HG02938 (cell line): ENCODE measurements at regions not wholly inside any gene's neighbourhood (a gene's known extent, or its start where the extent isn't known, plus 50 kb on each side); places are given as distances from the start of the nearest gene placed in this dataset.

Experiments
- ATAC-seq: cut with Tn5 transposase; IDR thresholded peaks from one replicate; pipeline ENCODE4 v1.9.1; 2021; ENCODE audit warnings: mild to moderate bottlenecking, moderate library complexity; ENCODE audit not compliant: unreplicated experiment

DNA sequence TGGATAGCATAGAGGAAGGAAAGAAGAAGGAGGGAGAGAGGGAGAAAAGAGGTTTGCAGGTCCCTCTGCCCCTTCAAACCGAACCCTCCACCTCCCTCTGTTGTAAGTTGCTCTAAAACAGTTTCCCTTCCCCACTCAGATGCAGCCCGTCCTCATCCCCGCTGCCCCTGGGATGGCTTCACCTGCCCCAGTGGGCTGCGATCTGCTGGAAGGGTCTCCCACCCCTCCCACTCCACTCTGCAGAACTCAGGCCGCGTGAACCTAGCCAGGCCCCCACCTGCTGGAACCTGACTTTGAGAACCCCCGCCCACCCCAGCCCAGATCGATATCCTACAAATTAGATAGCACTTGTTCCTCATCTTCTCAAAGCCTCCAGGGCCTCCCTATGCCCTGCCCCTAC lies 190.8 kb downstream of the DLL1 start:
- no peak for ATAC-seq

DNA sequence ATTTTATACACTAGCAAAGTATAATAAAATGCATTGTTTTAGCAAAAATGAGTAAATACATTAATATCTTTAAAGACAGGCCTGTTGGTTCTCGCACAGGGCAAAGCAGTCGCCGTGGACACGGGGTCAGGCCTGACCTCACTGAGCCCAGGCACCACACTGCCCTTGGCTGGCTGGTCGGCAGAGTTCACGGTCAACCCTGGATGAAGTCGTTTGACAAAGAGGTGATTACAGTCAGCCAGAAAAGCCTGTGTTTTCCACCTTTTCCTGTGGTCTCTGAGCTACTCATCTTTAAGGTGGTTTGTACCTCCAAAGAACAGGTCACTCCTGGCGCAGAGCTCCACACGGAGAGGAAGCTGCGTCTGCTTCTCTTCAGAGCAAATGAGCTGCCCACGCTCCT lies 191.5 kb downstream of the DLL1 start:
- ATAC-seq, result no peak

DNA sequence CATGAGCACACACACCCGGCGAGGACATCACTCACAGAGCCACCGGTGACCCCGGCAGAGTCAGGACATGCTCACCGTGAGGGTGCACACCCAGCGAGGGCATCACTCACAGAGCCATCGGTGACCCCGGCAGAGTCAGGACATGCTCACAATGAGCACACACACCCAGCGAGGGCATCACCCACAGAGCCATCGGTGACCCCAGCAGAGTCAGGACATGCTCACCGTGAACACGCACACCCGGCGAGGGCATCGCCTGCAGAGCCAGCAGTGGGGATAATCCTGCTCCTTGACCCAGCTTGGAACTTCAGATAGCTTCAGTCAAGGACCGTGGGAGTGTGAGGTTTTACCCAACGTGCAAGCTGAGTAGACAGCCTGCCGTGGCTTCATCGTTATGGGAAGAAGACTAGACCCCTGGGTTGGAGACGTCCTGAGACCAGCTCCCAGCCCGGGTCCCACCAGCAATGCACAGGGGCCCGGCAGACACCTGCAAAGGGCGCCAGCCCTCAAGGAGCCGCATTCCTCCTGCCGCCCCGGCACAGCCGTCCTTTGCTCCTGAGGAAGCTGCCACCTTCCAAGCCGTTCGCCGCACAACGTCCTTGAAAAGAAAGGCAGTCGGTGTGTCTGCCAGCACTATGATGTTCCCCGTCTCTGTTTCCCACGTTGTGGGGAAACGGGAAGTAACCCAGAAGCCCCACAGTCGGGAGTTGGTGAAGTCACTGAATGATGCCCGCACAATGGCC lies 192.3 kb downstream of the DLL1 start:
- no peak for ATAC-seq

DNA sequence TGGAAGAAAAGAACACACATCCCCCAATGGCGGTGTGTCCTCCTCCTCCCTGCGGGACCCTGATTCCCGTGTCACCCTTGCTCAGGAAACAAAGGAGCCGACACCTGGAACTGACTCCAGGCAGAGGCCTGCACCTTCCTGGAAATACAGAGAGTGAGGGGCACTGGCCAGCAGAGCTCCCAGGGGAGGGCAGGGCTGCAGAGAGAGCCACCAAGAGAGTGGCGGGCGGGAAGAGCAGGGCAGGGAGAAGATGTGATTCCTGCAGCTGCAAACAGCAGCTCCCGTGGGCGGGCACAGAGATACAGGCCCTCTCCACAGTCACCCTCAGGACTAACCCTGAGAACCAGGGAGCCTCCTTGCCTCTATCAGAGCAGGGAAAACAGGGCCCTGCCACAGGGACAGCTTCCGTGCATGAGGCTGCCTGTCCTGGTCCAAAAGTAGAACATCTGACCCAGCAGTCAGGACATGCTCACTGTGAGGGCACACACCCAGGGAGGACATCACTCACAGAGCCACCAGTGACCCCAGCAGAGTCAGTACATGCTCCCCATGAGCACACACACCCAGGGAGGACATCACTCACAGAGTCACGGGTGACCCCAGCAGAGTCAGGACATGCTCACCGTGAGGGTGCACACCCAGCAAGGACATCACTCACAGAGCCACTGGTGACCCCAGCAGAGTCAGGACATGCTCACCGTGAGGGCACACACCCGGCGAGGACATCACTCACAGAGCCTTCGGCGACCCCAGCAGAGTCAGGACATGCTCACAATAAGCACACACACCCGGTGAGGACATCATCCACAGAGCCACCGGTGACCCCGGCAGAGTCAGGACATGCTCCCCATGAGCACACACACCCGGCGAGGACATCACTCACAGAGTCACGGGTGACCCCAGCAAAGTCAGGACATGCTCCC lies 193.1 kb downstream of the DLL1 start:
- ATAC-seq, result no peak

DNA sequence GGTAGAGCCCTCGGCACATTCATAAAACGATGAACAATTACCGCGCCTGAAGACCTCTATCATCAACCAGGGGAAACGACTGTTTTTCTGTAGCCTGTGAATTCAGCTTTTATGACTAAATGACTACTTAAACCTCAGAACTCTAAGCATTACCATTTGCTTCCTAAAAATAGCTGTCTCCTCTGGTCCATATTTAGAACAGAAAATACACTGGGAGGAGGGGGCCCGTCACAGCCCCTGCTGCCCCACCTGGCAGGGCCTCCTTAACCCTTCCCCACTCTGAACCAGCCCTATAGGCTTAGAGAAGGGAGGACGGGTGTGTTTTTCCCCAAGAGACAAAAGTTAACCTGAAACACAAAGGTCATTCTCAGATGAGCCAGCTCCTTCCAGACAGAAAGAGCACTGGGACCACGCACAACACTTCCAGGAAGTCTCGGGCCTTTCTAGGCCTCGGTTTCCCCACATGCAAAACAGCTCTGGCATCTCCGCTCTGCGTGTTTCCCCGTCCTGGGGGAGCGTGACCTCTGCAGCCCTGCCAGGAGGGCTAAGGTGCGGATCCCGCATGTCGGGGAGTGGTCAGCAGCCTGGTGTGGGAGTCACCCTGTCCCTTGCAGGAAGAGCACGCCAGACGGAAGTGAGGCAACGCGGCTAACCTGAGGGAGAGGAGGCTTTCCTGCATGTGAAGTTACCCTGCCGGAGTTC lies 193.9 kb downstream of the DLL1 start:
- no peak for ATAC-seq

DNA sequence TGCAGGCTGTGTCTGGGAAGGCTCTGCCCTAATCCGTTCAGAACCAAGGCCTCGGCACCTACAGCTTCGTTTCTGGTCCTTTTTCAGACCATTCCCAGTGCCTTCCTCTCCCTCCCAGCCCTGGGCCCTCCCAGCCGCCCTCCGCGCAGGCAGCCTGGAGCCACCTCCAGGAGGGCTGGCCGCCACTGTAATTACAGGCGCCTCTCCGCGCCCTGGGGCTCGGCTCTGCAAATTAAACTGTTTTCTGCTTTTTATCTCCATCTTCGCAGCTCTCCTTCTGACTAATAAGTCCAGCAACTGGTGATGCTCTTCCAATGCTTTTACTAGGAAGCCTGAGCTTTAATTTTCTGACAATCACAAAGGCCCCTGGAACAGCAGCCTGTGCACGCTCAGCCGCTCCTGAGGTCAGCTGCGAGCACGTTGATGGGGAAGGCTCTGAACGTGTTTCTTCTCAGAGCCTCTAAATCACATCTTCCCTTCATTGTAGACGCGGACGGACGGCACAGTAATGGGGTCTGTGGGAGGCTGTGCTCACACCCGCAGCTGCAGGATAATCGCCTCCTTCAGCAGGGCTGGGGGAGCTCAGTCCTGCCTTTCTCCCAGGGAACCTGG lies 194.6 kb downstream of the DLL1 start:
- no peak for ATAC-seq

DNA sequence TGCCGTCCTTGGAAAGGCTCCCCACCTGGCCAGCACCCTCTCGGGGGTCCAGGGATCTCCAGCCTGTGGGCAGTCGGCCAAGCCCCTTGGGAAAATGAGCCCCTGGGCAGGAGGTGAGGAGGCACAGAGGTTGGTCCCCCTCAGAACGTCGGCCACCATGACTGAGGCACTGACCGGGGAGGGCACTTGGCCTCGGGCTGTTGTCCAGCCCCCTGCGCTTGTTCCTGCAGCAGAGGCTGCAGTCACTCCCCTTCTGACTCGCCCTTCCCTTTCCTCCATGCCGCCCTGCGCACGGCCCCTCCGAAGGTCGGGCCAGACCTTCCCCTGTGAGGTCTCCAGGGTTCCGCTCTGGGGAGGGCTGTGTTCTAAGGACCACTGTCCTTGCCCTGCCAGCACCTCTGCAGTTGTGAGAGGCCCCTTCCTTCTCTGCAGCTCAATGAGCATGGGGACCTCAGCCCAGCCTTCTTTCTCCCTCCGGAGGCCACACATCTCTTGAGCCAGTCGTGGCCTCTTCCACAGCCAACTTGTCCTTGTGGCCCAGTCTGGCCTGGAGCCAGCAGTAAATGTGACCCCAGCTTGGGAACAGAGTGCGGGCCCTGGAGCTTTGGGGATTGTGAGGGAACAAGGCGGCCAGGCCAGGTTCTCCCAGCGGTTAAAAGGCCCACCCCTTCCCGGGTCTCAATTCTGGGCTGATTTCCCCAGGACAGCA lies 195.5 kb downstream of the DLL1 start:
- ATAC-seq, result no peak

DNA sequence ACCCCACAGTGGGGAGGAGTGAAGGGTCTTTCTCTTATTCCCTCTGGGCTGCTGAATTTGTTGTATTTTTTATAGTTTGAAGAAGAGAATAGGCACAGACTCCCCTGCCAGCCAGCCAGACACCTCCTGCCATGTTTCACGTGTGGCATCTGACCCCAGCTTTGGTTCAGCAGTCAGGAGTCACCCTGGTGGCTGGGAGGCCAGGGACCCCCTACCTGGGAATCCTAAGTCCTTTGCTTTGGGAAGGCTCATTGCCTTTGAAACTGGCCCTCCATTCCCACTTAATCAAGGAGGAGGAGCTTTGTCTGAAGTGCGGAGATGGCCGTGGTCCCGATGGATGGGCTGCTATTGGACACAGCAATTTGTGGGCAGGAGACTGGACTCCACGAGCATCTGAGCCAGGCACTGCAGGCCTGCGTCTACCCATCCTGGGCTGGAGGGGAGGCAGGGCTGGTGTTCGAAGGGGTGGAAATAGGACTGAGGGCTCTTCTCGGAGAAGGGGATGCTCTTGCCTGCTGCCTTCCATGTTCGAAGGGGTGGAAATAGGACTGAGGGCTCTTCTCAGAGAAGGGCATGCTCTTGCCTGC lies 196.1 kb downstream of the DLL1 start:
- ATAC-seq, result no peak

DNA sequence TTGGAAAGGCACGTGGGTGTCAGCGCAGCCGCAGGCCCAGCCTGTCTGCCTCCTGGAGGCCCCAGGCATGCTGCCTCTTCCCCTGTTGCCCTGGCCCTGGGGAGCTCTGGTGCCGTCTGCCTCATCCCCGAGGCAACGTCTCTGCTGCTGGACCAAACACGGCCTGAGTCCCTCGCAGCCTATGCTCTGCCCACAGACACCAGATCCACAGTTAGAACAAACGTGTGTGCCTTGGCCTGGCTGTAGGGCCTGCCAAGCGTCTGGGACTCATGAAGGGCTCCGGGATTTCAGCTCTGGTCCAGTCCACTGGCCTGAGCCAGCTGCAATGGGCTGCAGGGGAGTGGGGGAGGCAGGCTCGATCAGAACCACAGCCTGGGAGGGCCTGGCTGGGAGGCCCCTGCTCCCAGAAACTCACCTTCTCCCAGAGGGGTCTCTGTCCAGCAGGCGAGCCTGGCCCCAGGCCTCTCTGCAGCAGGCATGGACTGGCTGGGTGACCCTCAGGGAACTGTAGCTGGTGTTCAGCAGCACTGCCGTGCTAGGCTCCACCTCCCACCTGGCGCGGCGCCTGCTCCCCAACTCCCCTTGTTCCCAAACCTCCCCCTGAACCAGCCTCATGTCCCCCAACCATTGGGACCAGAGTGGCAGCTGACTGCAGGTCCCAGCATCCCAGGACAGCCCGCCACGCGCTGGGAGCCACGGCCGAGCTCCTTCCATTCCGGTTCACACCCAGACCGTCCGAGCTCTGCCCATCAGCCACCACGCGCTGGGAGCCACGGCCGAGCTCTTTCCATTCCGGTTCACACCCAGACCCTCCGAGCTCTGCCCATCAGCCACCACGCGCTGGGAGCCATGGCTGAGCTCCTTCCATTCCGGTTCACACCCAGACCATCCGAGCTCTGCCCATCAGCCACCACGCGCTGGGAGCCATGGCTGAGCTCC lies 197.0 kb downstream of the DLL1 start:
- ATAC-seq, result no peak

DNA sequence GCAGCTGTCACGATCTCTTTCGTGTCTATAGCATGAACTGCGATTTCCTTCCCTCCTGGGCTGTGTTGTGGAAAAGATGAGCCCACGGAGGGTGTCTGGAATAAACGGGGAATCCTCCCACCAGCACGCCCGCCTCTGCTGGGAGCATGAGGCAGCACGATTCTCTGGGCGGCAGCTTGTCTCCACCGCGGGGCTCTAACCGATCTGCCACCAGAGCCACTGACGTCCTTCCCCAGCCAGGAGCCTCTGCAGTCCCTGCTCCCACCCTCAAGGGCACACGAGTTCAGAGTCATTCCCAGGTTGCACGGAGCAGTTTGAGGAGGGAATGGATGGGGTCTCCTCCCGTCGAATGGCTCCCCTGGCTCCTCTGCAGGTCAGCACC lies 197.6 kb downstream of the DLL1 start:
- ATAC-seq, result no peak

DNA sequence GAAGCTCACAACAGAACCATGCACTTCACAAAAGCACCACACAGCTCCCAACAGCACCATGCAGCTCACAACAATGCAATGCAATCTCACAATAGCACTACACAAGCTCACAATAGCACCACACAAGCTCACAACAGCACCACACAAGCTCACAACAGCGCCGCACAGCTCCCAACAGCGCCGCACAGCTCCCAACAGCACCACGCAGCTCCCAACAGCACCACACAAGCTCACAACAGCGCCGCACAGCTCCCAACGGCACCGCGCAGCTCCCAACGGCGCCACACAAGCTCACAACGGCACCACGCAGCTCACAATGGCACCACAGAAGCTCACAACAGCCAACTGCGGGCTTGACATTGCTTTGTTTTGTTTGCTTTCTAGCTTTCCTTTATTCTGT lies 198.1 kb downstream of the DLL1 start:
- ATAC-seq, result no peak

DNA sequence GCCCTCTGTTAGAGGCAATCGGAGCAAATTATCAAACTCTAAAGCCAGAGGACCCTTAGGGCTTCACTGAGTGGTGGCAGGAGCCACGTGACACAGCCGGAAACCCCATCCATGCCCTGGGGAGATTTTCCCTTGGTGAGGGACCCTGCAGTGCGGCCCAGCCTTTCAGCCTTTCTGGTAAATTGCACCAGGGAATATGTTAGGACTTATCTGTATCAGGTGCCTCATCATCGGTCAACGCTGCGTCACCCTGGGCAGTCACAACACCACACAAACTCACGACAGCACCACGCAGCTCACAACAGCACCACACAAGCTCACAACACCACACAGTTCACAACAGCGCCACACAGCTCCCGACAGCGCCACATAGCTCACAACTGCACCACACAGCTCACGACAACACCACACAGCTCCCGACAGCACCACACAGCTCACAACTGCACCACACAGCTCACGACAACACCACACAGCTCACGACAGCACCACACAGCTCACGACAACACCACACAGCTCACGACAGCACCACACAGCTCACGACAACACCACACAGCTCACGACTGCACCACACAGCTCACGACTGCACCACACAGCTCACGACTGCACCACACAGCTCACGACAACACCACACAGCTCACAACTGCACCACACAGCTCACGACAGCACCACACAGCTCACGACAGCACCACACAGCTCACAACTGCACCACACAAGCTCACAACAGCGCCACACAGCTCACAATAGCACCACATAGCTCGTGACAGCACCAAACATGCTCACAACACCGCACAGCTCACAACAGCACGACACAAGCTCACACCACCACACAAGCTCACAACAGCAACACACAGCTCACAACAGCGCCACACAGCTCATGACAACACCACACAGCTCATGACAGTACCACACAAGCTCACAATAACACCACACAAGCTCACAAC lies 199.0 kb downstream of the DLL1 start:
- no peak for ATAC-seq

DNA sequence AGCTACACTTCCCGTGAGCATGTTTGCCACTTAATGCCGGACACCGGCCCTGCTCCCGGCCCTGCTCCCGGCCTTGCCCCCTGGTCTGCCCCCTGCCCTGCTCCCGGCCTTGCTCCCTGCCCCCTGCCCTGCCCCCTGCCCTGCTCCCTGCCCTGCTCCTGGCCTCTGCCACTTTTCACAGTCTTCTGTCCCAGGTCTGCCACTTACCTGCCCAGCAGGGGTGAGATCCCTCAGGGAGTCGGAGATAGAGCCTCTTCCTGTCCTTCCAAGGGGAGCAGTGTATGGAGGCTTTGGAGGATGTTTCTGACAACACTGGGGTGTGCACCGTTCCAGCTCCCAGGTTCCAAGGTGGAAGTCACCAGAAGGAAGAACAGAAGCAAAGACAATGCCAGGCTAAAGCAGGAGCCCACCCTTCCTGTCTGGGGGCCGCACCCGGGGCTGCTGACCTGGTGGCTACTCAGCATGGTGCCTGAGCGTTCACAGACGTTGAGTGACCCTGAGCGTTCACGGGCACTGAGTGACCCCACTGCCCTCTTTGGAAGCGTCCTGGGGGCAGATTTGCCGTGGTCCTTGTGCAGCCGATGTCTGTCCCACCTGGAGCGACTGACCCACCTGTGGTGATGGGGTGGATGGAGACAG lies 199.8 kb downstream of the DLL1 start:
- ATAC-seq, result no peak

DNA sequence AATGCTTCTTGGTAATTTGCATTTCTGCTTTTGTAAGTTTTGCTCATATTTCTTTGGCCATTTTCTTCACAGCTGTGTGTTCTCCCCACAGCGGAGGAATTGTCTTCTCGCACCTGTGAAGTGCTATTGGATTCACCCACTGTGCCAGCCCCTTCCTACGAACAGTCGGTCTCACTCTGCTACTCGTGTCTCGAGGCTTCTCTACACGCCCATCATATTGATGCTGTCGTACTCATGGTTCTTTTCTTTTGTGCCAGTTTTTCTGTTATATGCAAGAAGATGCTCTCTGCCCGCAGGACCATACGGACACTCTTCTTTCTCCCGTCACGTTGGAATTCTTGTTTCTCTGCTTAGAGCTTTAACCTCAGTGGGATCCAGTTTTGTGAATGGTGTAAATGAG lies 200.3 kb downstream of the DLL1 start:
- ATAC-seq, result no peak

DNA sequence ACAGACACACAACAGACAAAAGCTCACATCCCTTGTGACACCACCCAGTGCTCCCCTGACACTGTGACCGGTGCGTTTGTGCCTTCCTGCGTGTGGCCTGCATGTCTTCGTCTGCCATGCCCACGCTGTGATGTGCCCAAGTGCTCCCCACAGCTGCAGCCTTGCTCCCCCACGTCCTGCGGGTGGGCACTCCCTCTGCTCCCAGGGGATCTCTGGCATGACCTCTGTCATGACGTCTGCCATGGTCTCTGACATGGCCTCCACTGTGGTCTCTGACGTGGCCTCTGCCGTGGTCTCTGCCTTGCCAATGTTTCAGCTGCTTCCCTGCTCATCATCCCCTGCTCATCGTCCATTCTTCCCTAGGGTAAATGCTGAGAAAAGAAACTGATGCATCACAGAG lies 200.9 kb downstream of the DLL1 start:
- ATAC-seq, result peak; percentile 3

DNA sequence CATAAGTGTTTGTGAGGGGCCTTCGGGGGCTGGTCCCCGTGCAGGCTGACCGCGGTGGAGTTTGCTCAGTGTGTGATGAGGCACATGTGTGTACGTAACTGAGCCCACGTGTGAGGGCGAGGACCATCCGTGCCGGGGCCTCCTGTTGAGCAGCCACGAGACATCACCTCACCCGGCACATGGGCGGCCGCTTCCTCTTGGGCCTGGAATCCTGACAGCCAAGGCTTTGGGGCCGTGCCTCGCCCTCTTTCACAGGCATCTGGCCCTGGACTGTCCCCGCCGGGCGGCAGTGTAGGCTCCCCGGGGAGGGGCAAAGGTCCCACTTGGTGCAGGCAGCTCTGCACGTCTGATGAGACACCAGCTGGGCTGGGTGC lies 202.3 kb downstream of the DLL1 start:
- no peak for ATAC-seq

DNA sequence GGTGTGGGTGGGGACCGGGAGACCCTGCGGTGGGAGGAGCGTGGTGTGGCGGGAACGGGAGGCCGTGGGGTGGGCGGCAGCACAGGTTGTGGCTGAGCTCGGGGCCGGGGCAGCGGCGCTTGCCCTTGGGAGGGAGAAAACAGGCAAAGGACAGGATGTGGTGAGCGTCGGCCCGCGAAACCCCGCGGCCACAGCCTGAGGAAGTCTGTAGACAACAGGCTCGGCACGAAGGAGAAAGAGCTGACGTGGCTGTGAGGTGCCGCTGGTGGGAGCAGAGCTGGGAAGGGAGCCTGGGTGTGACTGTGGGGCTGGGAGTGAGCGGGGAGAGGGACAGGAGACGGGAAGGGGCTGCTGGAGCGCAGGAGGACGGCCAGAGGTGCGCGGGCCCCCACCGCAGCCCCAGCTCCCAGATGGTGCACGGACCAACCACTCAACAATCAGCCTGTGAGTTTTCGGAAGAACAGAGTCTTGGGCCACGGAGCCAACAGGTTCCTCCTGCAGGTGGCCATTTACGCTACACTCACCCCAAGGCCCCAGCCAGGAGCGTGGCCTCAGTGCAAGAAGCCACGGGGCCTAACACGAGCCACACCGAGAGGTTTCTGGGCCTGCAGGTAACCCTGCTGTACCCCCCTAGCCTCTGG lies 202.8 kb downstream of the DLL1 start:
- peak; percentile 55 for ATAC-seq
